GM20000 (cell line): ENCODE measurements at regions not wholly inside any gene's neighbourhood (a gene's known extent, or its start where the extent isn't known, plus 50 kb on each side); places are given as distances from the start of the nearest gene placed in this dataset.

Source experiments
- DNase-seq: peaks from one replicate; pipeline ENCODE4 v3.0.0; 2012; ENCODE audit warnings: low spot score
- TF ChIP-seq, protein P1 (sequence below): IDR thresholded peaks from 2 replicates; pipeline ENCODE4 v1.5.1; 2012; ENCODE audit warnings: mild to moderate bottlenecking, control low read depth; ENCODE audit errors: extremely low read depth, missing control alignments

DNA sequence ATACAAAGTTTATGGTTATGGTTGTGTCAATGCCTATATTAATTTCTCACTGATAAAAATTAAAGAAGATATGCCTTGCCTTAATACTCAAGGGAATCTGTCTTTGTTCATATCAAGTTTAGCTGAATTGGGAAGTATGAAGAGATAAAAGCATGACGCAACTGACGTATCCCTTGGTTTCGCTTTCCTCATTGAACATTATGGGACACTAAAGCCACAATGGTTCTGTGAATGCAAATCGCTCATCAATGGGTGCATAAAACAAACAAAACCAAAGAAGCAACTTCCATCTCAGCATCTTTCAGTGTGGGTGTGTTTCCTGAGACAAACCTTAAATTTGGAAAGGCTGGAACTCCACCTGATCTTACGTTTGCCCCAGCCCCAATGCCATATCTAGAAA, 108.2 kb downstream of the NPIPB5 start:
- TF ChIP-seq, protein P1, sequence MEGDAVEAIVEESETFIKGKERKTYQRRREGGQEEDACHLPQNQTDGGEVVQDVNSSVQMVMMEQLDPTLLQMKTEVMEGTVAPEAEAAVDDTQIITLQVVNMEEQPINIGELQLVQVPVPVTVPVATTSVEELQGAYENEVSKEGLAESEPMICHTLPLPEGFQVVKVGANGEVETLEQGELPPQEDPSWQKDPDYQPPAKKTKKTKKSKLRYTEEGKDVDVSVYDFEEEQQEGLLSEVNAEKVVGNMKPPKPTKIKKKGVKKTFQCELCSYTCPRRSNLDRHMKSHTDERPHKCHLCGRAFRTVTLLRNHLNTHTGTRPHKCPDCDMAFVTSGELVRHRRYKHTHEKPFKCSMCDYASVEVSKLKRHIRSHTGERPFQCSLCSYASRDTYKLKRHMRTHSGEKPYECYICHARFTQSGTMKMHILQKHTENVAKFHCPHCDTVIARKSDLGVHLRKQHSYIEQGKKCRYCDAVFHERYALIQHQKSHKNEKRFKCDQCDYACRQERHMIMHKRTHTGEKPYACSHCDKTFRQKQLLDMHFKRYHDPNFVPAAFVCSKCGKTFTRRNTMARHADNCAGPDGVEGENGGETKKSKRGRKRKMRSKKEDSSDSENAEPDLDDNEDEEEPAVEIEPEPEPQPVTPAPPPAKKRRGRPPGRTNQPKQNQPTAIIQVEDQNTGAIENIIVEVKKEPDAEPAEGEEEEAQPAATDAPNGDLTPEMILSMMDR = no peak
- DNase-seq = no peak

DNA sequence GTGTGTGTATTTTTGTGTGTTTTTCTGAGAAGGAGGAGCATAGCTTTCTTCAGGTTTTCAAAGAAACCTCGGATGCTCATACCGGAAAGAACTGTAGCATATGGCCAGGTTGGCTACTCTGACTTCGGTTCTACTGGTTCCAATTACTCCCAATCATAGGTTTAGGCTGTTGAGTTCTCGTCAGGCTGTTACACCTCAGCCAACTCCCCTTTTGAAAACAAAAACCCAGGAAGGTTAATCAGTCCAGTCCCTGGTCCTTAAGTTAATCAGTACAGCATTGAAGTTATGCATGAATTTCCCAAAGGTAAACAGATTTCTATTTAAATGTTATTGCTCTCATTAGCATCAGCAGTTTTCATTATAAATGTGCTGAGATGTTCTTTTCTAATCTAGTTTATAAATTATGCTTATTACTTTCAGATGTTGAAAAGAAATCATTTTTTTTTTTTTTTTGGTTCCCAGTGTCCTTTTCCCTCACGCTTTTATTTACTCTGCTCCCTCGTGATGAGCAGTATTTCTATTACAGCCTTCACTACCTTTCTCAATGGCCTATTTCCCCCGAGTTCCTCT, 111.0 kb downstream of the NPIPB5 start:
- no peak for DNase-seq
- TF ChIP-seq, protein P1 = no peak

DNA sequence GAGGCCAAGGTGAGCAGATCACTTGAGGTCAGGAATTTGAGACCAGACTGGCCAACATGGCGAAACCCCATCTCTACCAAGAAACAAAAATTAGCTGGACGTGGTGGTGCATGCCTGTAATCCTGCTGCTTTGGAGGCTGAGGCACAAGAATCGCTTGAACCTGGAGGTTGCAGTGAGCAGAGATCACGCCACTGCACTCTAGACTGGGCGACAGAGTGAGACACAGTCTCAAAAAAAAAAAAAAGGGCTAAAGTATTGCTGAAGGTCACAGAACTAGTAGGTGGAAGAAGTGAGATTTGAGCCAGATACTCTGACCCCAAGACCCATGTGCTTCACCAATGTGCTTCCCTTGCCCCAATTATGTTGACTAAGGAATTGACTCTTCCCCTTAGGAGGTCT, 112.0 kb downstream of the NPIPB5 start:
- DNase-seq = no peak

DNA sequence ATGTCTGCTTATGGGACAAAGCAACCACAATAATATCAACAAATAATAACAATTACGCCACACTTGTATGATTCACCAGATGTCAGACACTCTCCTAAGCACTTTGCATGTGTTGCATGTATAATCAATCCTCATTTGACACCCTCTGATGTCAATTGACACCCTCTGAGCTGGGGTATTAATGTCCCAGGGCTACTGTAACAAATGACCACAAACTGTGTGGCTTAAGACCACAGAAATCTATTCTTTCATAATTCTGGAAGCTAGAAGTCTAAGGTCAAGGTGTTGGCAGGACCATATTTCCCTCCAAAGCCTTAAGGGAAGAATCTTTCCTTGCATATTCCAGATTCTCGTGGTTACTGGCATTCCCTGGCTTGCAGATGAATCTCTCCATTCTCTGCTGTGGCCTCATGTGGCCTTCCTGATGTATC, 112.7 kb downstream of the NPIPB5 start:
- no peak for DNase-seq
- TF ChIP-seq, protein P1 = no peak

More for the DNA sequence above, 112.0 kb downstream of the NPIPB5 start:
- TF ChIP-seq, protein P1 = no peak

DNA sequence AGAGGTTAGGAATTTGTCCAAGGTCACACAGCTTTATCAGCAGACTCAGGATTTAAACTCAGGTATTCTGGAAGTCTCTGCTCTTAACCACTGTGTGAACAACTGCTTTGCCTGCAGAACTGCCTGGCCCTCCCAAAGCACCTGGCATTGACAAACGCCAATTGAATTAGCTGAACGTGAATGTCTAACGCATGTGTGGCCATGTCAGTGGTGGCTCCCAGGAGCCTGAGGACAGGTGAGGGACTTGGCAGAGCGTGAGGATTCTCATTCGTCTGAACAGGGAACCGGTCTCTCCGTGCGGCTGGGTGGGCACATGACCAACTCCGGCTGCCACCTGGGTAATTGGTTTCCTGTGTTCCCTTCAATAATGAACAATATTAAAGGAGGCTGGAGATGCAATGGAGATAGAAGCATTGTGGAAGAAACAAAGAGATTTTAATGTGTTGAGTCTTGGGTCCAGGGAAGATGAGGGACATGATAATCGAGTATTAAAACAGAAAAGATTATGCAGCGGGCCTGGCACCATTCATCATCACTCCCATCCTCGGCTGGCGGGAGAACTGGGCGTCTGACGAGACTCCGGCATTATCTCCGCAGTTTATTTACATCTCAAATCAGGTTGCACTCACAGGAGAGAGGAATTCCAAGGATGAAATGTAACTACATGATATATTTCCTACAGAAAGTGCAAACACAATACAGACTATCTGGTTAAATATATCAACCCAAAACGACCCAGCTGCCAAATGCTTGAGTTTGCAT, 113.5 kb downstream of the NPIPB5 start:
- TF ChIP-seq, protein P1 = no peak
- no peak for DNase-seq

DNA sequence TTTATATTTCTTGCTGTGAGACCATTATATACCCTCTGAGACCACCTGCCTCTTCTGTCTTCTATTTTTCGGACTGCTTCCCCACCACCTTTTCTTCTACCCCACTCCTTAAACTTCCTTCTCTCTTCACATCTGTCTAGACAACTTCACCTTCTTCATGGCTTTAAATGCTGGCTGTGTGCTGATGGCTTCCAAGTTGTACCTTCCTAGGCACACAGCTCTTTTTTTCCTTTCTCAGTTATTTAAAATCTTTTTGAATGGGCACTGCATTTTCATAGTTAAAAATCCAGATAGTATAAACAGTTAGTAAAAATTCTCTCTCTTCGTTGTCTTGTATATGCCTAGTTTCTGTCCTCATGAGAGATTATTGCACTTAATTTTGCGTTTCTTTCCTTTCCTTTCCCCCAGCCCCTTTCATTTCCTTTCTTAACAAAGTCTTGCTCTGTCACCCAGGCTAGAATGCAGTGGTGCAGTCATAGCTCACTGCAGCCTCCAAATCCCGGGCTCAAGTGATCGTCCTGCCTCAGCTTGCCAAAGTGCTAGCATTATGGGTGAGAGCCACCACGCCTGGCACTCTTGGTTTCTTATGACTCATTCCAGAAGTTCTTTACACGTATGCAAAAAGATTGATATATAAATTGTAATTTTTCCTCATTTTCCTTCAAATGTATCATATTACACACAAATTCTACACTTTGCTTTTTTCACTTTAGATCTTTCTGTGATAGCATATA, 114.3 kb downstream of the NPIPB5 start:
- TF ChIP-seq, protein P1 = no peak
- no peak for DNase-seq

DNA sequence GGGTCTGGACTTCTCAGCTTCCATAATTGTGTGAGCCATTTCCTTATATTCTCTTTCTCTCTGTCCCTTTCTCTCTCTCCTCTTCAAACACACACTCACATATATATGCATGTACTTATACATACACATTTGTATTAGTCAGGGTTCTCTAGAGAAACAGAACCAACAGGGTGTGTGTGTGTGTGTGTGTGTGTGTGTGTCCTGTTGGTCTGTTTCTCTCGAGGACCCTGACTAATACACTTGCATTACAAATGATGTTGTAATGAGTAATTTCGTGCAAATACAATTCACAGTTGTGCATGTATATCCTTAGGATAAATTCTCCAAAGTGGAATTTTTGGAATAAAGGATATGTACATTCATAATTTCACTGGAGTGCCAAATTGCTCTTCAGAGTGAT, 115.3 kb downstream of the NPIPB5 start:
- TF ChIP-seq, protein P1 = no peak
- DNase-seq = no peak
